ENCODE measurements at regions not wholly inside any gene's neighbourhood (a gene's known extent, or its start where the extent isn't known, plus 50 kb on each side); places are given as distances from the start of the nearest gene placed in this dataset.
"Not testable (repeated sequence)": the region's sequence is repeated elsewhere in the genome, so short reads cannot be mapped to it uniquely, and the experiment has no call there.

GRCh38 chr9:15369871-15370270 is 52.8 kb upstream of the SNAPC3 start:
- CTCF ChIA-PET: no interaction called here
- H3K27me3 ChIP-seq (ENCODE audit: low read length): no peaks in the 10 kb centered on the region
- no peaks in the 10 kb centered on the region for H4K20me1 ChIP-seq (ENCODE audit: low read length)
- no peak overlapping the region for H2AFZ ChIP-seq (ENCODE audit: low read length)
- no peaks in the 10 kb centered on the region for H3K9me3 ChIP-seq (ENCODE audit: low read length)
- ATAC-seq: no peak
- DNase-seq: no peak
- no TSS peak for BruUV-seq (replicated peaks)
- no peaks in the 10 kb centered on the region for H3K4me1 ChIP-seq (ENCODE audit: insufficient read depth, low read length)
- H3K4me3 ChIP-seq (ENCODE audit: low read length): no peak overlapping the region
- H3F3A ChIP-seq (ENCODE audit: low read length, unreplicated experiment): no peaks in the 10 kb centered on the region
- H3K36me3 ChIP-seq (ENCODE audit: low read depth, low read length): no peaks in the 10 kb centered on the region
- H3K4me2 ChIP-seq (ENCODE audit: low read length): no peak overlapping the region
- H3K9ac ChIP-seq (ENCODE audit: low read length): no peak overlapping the region
- no peaks in the 10 kb centered on the region for H3K9me2 ChIP-seq (replicated peaks; ENCODE audit: low read length)
- H3K27ac ChIP-seq (ENCODE audit: low read length): no peak overlapping the region
- H3K79me2 ChIP-seq (ENCODE audit: low read length): no peaks in the 10 kb centered on the region
- TF ChIP-seq EZH2 (IDR thresholded peaks at IDR 0.05; ENCODE audit: low read length, unreplicated experiment): no peak
- TF ChIP-seq CTCF (conservative IDR thresholded peaks at IDR 0.05; ENCODE audit: low read depth, low read length): no peak
- no peak for TF ChIP-seq EZH2phosphoT487 (IDR thresholded peaks at IDR 0.05; ENCODE audit: borderline replicate concordance, low read length)
- intact Hi-C loops (cut with micrococcal nuclease): no loop called here
- POLR2A ChIA-PET (ENCODE audit: unreplicated experiment): interaction anchor here (0.5 to 0.6 kb wide), 2 partner anchors 8 to 9 kb away, joined by 3 to 6 read pairs; no protein-coding TSS in a partner anchor

GRCh38 chr9:15369238-15369637 is 53.4 kb upstream of the SNAPC3 start:
- intact Hi-C loops (cut with micrococcal nuclease): no loop called here
- CTCF ChIA-PET: no interaction called here
- H3K4me3 ChIP-seq (ENCODE audit: low read length): no peak overlapping the region
- no peaks in the 10 kb centered on the region for H3F3A ChIP-seq (ENCODE audit: low read length, unreplicated experiment)
- DNase-seq (no peak), ATAC-seq (no peak)
- no peaks in the 10 kb centered on the region for H3K9me2 ChIP-seq (replicated peaks; ENCODE audit: low read length)
- H3K27me3 ChIP-seq (ENCODE audit: low read length): no peaks in the 10 kb centered on the region
- H4K20me1 ChIP-seq (ENCODE audit: low read length): no peaks in the 10 kb centered on the region
- no peaks in the 10 kb centered on the region for H3K79me2 ChIP-seq (ENCODE audit: low read length)
- BruUV-seq (replicated peaks): no TSS peak
- H3K36me3 ChIP-seq (ENCODE audit: low read depth, low read length): no peaks in the 10 kb centered on the region
- H2AFZ ChIP-seq (ENCODE audit: low read length): no peak overlapping the region
- H3K4me1 ChIP-seq (ENCODE audit: insufficient read depth, low read length): no peaks in the 10 kb centered on the region
- H3K27ac ChIP-seq (ENCODE audit: low read length): no peak overlapping the region
- no peak overlapping the region for H3K4me2 ChIP-seq (ENCODE audit: low read length)
- TF ChIP-seq EZH2phosphoT487 (IDR thresholded peaks at IDR 0.05; ENCODE audit: borderline replicate concordance, low read length): no peak
- no peak for TF ChIP-seq EZH2 (IDR thresholded peaks at IDR 0.05; ENCODE audit: low read length, unreplicated experiment)
- no peak for TF ChIP-seq CTCF (conservative IDR thresholded peaks at IDR 0.05; ENCODE audit: low read depth, low read length)
- POLR2A ChIA-PET (ENCODE audit: unreplicated experiment): interaction anchor here (0.7 kb wide), 1 partner anchor 222 kb away, joined by 3 read pairs; no protein-coding TSS in a partner anchor
- no peak overlapping the region for H3K9ac ChIP-seq (ENCODE audit: low read length)
- H3K9me3 ChIP-seq (ENCODE audit: low read length): no peaks in the 10 kb centered on the region

- H3K4me1 ChIP-seq (ENCODE audit: insufficient read depth, low read length); H3K79me2 ChIP-seq (ENCODE audit: low read length); H3K4me2 ChIP-seq (ENCODE audit: low read length); H2AFZ ChIP-seq (ENCODE audit: low read length); H3K27me3 ChIP-seq (ENCODE audit: low read length); H3K36me3 ChIP-seq (ENCODE audit: low read depth, low read length); ATAC-seq; H3K27ac ChIP-seq (ENCODE audit: low read length); H3K9me3 ChIP-seq (ENCODE audit: low read length); BruUV-seq (replicated peaks); H3K9ac ChIP-seq (ENCODE audit: low read length); intact Hi-C loops (cut with micrococcal nuclease); DNase-seq; H3K4me3 ChIP-seq (ENCODE audit: low read length); CTCF ChIA-PET; H4K20me1 ChIP-seq (ENCODE audit: low read length); POLR2A ChIA-PET (ENCODE audit: unreplicated experiment); H3F3A ChIP-seq (ENCODE audit: low read length, unreplicated experiment); H3K9me2 ChIP-seq (replicated peaks; ENCODE audit: low read length): not testable (repeated sequence)
Measured at GRCh38 chr9:15364975-15365553, 57.6 kb upstream of the SNAPC3 start.

Data from PC-3 (cell line).